GM21515 (cell line): ENCODE measurements at regions not wholly inside any gene's neighbourhood (a gene's known extent, or its start where the extent isn't known, plus 50 kb on each side); places are given as distances from the start of the nearest gene placed in this dataset.
A peak's percentile ranks its signal among the peaks of the same experiment; 100 is the strongest.
"Not testable (repeated sequence)": the region's sequence is repeated elsewhere in the genome, so short reads cannot be mapped to it uniquely, and the experiment has no call there.

Experiments
- ATAC-seq: cut with Tn5 transposase; IDR thresholded peaks from one replicate; pipeline ENCODE4 v1.9.1; 2021; ENCODE audit not compliant: unreplicated experiment

- ATAC-seq = no peak
Measured at GRCh38 chr3:177249203-177249602, 51.9 kb upstream of the TBL1XR1 start.

- no peak for ATAC-seq
Measured at GRCh38 chr3:177250151-177250550, 52.9 kb upstream of the TBL1XR1 start.

GRCh38 chr3:177251755-177252154 lies 54.5 kb upstream of the TBL1XR1 start:
- ATAC-seq = peak; percentile 39

GRCh38 chr3:177257006-177257405 lies 59.7 kb upstream of the TBL1XR1 start:
- ATAC-seq = no peak

- no peak for ATAC-seq
Measured at GRCh38 chr3:177257625-177258024, 60.3 kb upstream of the TBL1XR1 start.

- ATAC-seq = no peak
Measured at GRCh38 chr3:177262396-177262795, 65.1 kb upstream of the TBL1XR1 start.

GRCh38 chr3:177263615-177264368 lies 66.5 kb upstream of the TBL1XR1 start:
- ATAC-seq = no peak

GRCh38 chr3:177271811-177272501 lies 74.7 kb upstream of the TBL1XR1 start:
- not testable (repeated sequence) for ATAC-seq

- no peak for ATAC-seq
Measured at GRCh38 chr3:177278016-177278415, 80.7 kb upstream of the TBL1XR1 start.

- ATAC-seq = no peak
Measured at GRCh38 chr3:177279118-177279815, 82.0 kb upstream of the TBL1XR1 start.

- ATAC-seq = no peak
Measured at GRCh38 chr3:177281292-177282118, 84.2 kb upstream of the TBL1XR1 start.

- ATAC-seq = no peak
Measured at GRCh38 chr3:177282119-177282655, 84.9 kb upstream of the TBL1XR1 start.

- ATAC-seq = no peak
Measured at GRCh38 chr3:177283983-177284382, 86.7 kb upstream of the TBL1XR1 start.

GRCh38 chr3:177284383-177284881 lies 87.2 kb upstream of the TBL1XR1 start:
- no peak for ATAC-seq

GRCh38 chr3:177286034-177286433 lies 88.8 kb upstream of the TBL1XR1 start:
- no peak for ATAC-seq

GRCh38 chr3:177287231-177287630 lies 89.9 kb upstream of the TBL1XR1 start:
- ATAC-seq = no peak

GRCh38 chr3:177290633-177291032 lies 93.4 kb upstream of the TBL1XR1 start:
- no peak for ATAC-seq

GRCh38 chr3:177294221-177294620 lies 96.9 kb upstream of the TBL1XR1 start:
- no peak for ATAC-seq

- ATAC-seq = no peak
Measured at GRCh38 chr3:177295116-177295515, 97.8 kb upstream of the TBL1XR1 start.

- no peak for ATAC-seq
Measured at GRCh38 chr3:177299250-177299649, 102.0 kb upstream of the TBL1XR1 start.
